Dermis blood vessel endothelial cell (primary cell): ENCODE measurements at regions not wholly inside any gene's neighbourhood (a gene's known extent, or its start where the extent isn't known, plus 50 kb on each side); places are given as distances from the start of the nearest gene placed in this dataset.

Source experiments
- DNase-seq: peaks from one replicate; pipeline ENCODE4 v3.0.0; 2010

DNA sequence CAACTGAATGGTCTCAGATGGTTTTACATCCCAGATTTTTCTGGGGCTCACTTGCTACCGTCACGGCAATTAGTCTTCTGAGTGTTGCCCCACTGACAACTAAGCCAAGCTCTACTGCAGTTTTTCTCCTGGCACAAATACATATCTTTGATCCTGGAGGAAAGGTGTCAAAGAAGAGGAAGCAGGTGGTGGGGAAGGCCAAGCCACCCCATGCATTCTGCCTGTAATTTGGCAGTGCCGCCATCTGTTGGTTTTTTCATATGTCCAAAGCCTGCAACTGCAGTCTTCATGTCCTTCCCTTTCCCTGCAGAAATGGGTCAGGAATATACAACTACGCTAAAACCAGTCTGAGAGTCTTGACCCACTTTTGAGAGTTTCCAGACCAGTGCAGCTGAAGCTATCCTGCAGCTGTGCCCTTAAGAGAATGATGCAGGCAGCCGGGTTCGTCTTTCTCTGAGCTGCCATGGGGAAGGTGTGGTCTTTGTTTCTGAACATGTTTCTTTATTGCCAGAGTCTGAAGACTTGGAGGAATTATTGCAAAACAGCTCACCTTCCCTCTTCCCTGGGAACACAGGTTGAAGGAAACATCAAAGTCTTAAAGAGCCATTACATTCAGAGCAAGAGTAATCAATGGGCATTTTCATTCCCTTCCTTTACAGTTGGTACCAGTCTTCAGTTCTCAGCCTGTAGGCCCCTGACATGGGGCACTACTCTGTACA lies 71.8 kb upstream of the ATL2 start:
- no peak for DNase-seq

DNA sequence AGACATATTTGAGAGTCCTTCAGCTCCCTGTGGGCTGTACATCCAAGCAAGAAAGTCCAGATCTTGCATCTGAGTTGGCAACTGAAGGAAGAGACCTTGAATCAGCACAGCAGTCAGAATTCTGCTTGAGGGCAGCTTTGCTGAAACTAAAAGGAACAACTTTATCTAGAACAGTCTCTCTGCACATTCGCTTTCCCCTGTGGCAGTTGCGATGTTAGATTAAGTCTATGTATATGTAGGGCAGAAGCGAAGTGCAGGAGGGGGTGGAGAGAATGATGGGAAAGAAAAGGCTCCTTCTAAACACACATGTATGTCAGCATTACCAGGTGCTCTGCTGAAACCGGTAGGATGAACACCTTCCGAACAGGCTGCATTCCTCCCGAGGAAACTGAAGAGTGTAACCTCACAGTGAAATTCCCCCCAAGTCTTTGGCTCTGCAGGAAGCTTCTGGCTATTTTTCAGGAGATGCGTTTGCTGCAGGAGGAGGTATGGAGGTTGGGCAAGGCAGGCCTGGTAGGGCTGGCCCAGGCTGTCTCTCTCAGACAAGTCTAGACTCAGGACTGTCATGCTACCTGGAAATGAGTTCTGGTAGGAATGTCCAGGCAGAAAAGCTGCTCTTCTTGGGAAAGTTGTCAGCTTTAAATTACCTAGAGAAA lies 70.0 kb upstream of the ATL2 start:
- no peak for DNase-seq

DNA sequence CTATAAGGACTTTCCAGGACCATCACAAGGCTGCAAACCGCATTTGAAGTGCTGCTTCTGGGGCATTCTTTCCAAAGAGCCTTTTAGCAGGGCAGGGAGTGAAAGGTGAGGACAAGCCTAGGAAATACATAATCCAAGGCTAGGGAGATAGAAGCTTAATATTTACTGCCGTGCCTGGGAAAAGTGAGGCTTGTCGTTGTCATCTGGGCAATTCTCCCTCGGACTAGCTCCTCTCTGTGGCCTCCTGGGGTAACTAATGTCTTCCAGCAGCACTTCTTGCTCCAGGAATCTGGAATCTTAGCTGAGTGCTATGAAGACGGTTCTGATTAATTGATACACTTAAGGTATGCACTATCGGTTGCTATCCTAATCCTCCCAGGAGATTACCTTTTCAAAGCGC lies 69.3 kb upstream of the ATL2 start:
- no peak for DNase-seq

DNA sequence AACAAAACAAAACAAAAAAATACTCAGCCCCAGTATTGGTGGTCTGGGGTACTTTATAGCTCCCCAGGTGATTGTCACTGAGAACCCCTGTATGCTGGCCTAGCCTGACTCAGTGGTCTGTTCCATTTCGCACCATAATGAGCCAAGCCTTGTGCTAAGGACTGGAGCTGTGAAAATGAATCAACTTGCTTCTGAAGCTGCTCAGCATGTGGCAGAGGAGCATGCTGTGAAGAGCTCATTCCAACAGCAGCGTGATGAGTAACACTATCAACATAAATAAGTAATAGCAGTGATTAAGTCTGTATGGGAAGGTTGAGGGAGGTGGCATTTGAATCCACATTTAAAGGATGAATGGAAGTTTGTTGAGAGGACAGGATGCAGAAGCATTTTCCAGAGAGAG lies 67.2 kb upstream of the ATL2 start:
- DNase-seq, result no peak

DNA sequence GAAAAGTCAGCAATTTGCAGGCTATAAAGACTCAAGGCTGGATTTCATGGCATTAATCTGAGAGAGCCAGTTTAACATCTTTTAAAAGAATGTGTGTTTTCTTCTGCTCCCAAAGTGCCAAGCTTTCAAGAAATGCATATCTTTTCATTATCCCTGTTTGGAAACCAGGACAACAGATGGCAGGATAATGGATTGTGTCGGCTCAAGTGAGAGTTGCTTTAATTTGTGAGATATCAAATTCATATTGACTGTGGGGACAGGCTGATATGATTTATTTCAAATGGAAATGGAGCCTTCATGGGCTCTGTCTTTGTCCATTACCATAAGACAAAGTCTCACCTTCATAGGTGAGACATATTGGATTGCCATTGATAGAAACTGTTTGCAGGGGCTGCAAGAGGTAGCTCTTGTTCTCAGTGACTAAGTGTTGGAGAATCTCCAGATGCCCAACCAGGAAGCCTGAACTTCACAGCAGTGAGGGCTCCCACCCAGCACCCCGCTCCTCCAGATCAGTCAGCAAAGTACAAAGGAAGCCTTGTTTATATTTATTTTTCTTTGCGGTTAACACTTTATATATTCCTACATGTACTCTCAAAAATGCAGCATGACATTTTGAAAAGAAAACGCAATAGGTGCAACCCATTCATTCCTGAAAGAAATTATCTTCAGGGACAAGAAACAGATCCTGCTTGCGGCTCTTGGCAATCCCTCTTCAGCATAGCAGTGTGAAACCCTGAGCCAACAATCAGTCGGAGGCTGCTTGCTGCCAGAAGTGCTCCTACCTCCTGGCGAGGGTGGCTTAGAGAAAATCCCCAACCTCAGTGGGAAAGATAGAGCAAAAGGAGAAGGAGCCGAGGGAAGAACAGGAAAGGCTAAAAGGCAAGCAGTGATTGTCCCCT lies 65.8 kb upstream of the ATL2 start:
- no peak for DNase-seq

DNA sequence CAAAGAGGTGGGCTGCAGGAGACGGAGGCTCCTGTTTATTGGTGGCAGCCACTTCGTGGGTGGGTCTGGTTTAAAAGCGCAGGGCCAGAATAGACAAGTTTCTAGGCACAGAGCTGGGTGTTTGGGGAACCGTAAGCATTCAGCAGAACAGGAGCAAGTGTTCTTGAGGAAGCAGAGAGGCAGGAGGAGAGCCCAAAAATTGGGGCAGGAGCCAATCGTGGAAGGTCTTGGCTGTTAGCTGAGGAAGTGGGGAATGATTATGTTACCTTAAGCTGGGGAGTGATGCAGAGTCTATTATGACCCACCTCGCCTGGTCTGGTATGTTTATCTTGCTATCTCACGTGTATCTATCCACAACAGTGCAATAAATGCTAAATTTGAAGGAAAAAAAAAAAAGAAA lies 64.3 kb upstream of the ATL2 start:
- DNase-seq, result no peak

DNA sequence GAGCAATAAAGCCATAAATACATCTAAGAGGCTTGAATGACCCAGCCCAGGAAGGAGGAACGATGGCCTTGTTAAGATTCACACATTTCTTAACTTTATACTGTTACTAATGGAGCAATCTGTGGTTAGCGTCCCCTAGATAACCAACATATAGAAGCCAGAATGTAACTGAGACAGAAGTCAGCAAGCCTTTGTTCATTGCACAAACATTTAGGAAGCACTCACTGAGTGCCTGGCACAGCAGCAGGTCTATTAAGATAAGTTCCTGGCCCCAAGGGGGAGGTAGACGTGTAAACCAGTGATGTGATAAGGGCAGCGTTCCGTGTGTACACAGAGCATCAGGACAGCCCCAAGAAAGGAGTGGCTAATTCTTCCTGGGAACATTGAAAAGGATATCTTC lies 63.6 kb upstream of the ATL2 start:
- no peak for DNase-seq

DNA sequence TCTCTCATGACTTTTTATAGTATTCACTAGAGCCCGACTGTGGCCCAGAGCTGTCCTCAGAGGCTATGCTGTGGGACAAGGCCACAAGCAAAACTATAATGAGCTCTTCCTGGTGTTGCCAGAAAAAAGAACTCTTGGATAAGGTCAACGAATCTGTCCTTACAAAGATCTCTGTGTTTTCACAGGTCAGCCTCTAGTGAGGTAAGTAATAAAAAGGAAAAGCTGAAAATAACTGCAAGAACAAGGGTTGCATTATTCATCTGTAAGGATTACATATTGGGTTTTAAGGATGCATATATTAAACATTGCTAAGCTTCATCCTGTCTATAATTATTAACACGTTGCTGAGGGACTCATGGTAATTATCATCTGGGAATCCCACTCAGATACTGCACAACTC lies 62.8 kb upstream of the ATL2 start:
- DNase-seq, result no peak

DNA sequence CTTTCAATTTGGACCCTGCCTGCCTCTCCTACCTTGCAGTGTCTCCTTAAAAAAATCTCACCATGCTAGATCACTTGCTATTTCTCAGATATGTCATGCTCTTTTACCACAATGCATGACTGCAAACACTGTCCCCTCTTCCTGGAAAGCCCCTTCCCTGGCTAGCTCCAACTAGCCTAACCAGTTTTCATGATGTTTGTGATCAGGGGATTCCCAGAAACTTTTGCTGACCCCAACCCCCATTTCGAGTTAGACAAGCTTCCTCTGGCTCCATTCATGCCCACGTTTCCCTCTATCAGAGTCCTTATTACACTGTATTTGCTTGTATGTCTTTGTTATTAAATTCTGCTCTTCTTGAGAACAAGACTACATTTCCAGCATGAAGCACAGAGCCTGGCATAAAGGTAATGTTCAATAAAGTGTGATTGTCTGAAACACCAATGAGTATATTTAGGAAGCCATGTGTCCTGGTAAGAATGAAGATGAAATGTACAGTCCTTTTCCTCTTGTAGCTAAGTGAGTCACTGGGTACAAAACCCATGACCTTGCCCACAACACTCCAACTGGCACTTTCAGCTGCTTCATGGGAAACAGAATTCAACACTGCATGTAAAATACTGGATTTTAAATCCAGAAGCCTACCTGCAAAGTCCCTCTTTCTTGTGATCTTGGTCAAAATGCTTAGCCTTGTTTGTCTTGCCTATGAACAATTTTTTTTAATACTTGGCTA lies 62.0 kb upstream of the ATL2 start:
- no peak for DNase-seq

DNA sequence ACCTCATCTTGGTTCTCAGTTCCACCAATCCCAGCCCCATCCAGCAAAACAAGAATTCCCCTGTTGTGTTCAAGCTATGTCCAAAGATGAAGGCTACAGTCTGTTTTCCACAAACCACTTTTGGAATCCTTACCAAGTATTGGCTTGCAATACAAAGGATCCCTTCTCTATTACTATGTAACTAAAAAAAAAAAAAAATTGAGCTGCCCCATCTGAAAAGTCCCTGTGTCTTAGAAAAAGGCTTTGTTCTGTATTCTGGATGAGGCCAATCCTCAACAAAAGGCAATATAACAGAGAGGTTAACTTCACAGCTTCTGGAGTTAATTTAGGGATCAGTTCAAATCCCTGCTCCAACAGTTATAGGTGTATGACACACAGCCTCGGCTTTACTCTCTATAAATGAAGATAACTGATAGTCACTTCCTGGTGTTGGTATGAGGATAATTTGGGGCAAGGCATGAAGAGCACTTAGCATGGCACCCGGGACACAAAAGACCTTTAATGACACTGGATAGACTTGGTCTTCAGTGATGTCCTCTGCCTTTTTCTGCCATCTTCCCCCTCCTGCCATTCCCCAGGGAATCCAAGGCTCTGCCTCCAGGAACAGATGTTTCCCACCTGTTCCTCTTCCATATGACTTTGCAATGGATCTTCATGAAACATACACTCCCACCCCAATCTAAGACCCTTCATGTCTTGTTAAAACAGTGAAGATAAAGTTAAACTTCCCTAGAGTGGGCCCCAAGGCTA lies 61.2 kb upstream of the ATL2 start:
- no peak for DNase-seq

DNA sequence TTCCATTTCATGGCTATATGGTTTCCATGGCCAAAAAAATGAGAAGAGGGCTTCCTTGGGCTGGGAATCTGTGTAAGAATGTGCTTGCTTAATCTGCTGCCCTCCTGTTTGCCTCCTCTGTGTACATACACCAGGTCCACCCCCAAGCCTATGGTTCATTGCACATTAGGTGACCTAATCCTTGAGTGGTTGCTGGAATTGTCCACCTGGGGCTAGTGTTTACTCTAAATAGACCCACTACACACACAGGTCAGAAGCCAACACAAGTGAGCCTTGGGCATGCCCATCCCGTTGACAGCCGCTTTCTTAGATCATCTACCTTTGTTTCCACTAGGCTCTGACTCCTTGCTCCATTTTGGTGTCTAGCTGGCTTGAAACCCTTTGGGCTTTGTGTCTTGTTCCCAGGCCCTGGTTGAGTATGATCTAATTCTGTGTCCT lies 59.2 kb upstream of the ATL2 start:
- DNase-seq, result no peak

DNA sequence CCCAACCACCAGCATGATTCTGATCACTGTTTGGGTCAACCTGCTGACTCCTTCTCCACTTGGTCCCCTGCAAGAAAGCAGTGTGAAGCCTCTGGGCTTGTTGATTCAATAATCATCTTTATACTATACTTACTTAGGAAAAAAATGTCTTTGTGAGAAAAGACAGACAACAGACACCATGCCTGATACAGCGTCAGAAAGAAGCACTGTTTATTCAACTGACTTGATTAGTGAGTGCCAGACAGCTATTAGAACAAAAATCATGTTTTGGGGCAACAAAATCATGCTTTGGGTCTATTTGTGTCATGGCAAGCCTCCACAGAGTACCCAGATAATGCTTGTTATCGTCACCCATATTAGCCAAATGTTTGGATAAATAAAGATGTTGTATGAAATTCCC lies 58.7 kb upstream of the ATL2 start:
- DNase-seq, result no peak

DNA sequence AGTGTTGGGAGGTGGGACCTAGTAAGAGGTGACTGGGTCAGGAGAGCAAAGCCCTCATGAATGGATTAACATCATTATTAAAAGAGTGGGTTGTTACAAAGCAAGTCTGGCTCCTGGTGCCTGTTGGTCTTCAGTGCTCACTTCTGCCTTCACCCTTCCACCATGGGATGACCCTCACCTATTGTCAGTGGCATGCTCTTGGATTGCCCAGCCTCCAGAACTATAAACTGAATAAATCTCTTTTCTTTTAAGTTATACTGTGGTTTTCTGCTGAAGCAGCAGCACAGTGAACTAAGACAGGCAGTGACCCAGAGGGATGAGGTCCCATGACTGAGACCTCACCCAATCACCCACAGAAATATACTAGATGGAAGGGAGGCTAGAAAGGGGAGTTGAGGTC lies 57.5 kb upstream of the ATL2 start:
- DNase-seq, result no peak

DNA sequence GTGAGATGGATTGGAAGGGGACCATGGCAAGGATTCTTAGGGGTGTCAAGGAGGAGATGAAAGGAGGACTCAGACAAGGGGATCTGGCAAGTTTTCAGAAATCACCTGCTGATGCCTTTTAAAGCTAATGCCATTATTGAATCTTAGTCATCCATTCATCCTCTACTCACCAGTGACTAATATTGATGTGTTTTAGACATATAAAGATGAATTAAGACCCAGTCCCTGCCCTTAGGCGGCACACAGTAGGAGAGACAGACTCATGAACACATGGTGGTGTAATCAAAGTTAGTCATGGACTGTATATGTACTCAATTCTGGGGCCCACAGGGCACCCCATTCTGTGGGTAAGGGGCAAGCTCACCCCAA lies 56.5 kb upstream of the ATL2 start:
- no peak for DNase-seq

DNA sequence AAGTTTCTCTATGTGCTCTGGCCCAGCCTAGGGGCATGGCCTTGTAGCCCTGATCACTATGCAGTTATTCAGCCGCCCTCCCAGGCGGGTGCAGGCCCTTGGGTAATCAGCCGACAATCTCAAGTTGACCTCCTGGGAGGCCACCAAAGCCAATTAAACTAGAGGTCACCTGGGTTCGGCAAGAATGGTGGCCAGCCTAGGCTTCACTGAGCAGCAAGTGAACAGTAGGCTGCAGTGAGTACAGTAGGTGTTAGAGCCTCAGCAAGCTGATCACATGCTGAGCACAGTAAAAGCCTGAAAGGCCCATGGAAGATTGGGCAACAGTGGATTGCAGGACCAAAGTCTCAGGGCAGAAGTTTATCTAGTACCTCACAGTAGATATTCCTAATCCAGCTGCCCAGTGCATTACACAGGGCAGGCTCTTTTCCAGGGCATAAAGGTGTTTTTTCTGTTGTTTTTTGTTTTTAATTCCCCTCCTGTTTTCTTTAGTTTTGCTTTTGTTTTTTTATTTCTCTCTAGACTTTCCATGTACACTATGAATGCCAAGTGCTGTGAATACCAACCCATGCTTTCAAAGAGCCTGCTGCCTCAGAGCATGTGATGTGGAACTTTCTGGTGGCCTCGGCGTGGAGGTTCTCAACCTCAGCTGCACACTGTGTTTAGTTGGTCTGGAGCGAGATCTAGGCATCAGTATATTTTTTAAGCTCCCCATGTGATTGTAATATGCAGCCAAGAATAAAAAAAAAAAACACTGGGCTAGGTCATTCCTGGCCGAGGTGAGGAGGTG lies 55.9 kb upstream of the ATL2 start:
- DNase-seq, result no peak

DNA sequence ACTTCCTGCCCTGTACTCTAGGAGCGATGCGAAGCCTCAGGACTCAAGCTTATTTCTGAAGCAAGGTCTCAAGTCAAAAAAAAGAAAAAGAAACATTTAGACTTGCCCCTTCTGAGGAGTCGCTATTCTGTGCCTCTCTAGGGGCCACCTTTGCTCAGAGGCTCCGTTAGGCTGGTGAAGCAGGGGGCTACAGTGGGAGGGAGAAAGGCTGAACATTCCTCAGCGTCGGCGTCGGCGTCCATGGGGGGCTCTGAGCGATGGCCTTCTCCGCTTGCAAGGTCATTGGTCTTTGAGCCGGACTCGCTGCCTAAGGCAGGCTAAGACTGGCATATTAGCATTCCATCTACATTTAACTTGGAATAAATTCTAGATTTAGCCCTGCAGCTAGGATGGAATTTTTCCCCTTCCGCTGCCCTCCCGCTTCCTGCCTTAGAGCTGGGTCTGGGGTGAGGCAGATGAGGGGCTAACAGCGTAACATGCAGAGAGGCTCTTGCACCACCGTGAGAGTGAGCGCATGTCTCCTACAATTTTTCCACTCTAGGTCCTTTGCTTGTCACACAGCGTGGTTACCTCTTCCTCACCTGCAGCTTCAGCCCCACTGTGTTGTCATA lies 53.6 kb upstream of the ATL2 start:
- DNase-seq, result no peak

DNA sequence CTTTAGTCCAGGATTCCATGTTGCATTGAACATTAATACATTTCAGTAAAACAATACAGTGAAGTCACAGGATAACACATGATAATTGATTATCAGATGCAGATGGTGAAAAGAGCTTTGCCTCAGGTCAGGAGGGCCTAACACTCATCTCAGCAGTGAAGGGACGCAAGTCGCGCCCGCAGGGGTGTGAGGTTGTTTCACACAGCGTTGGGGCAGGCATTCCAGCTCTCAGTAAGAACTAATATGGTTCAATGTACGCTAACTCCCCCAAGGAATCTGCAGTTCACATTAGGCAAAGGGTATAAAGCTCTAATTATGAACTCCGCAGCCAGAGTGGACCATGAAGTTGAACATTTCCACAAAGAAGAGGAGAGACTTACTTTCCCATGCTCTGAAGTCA lies 53.1 kb upstream of the ATL2 start:
- no peak for DNase-seq

DNA sequence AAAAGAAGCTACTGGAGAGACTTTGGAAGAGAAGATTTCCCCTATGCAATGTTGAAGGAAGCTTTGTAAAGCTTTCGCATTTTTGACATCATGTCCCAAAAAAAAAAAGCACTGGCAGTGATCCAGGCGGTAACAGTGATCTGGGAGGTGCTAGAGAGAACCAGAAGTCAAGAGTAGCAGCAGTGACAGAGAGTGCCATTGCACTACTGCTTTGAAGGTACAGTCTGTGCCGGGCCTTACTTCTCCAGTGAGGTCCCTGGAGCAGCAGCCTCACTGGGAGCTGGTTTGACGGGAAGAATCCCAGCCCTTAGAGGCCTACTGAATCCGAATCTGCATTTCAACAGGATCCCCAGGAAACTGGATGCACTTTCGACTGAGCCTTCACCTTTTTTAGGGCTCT lies 50.9 kb upstream of the ATL2 start:
- no peak for DNase-seq

DNA sequence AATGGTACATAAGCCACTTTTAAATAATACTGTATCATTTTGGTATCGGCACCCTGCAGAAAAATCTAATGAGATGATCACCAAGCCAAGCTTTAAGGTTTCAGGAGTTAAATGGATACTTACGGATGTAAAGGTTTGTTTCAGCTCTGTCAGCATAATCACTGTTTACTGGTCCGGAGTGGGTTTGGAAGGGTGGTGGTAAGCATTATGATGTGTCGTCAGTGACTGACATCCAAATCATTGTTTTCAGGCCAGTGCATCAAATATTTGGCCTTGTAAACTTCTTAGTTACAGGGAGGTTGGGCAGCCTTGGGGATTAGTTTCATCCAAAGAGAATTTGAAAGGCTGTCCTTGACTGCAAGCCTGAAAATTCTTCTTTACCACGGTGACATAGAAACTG lies 50.0 kb upstream of the ATL2 start:
- DNase-seq, result no peak
